ENCODE measurements at regions not wholly inside any gene's neighbourhood (a gene's known extent, or its start where the extent isn't known, plus 50 kb on each side); places are given as distances from the start of the nearest gene placed in this dataset.

- DNase-seq = no peak
- TF ChIP-seq CTCF (IDR thresholded peaks at IDR 0.05) = no peak
- Histone ChIP-seq H3K27ac (no peak overlapping the region), H3K36me3 (no peaks in the 10 kb centered on the region), H3K4me3 (no peak overlapping the region), H3K9me3 (no peaks in the 10 kb centered on the region), H3K27me3 (no peaks in the 10 kb centered on the region), H3K4me1 (no peaks in the 10 kb centered on the region)
- ATAC-seq = no peak
- WGBS, 2 donors = 72 to 76% methylated on average over 1 of the region's 1 CpG
- intact Hi-C loops (cut with DNase I) = no loop called here
- FAIRE-seq = no peak
These were observed 555.0 kb upstream of the PLXNA2 start for GRCh38 chr1:208799186-208799585.

GRCh38 chr1:208803011-208803811 lies 559.0 kb upstream of the PLXNA2 start:
- no peak for FAIRE-seq
- WGBS, 2 donors = 53 to 54% methylated on average over 9 of the region's 9 CpGs
- H3K9me3 ChIP-seq = no peaks in the 10 kb centered on the region

GRCh38 chr1:208807446-208808127 lies 563.4 kb upstream of the PLXNA2 start:
- Histone ChIP-seq H3K36me3 (no peaks in the 10 kb centered on the region), H3K4me1 (no peaks in the 10 kb centered on the region), H3K27me3 (no peaks in the 10 kb centered on the region), H3K9me3 (no peaks in the 10 kb centered on the region), H3K4me3 (no peak overlapping the region), H3K27ac (no peak overlapping the region)
- FAIRE-seq = no peak
- no peak for DNase-seq
- TF ChIP-seq CTCF (IDR thresholded peaks at IDR 0.05) = no peak
- no peak for ATAC-seq
- 57 to 70% methylated on average over 4 of the region's 4 CpGs for WGBS, 2 donors
- intact Hi-C loops (cut with DNase I) = no loop called here

More at GRCh38 chr1:208803011-208803811, 559.0 kb upstream of the PLXNA2 start:
- DNase-seq (no peak), ATAC-seq (no peak)
- Histone ChIP-seq H3K27me3 (no peaks in the 10 kb centered on the region), H3K36me3 (no peaks in the 10 kb centered on the region), H3K4me1 (no peaks in the 10 kb centered on the region), H3K4me3 (no peak overlapping the region), H3K27ac (no peak overlapping the region)
- no peak for TF ChIP-seq CTCF (IDR thresholded peaks at IDR 0.05)
- intact Hi-C loops (cut with DNase I) = no loop called here

- Histone ChIP-seq H3K9me3 (no peaks in the 10 kb centered on the region), H3K36me3 (no peaks in the 10 kb centered on the region), H3K4me3 (no peak overlapping the region), H3K27ac (no peak overlapping the region), H3K27me3 (no peaks in the 10 kb centered on the region), H3K4me1 (no peaks in the 10 kb centered on the region)
- ATAC-seq (no peak), FAIRE-seq (no peak), DNase-seq (no peak)
- no peak for TF ChIP-seq CTCF (IDR thresholded peaks at IDR 0.05)
- intact Hi-C loops (cut with DNase I) = no loop called here
- 88 to 92% methylated on average over 1 of the region's 1 CpG for WGBS, 2 donors
These were observed 564.1 kb upstream of the PLXNA2 start for GRCh38 chr1:208808301-208808700.

- FAIRE-seq (no peak), ATAC-seq (no peak), DNase-seq (peak in 1 of 6 donors; percentile 19)
- H3K4me1 ChIP-seq = no peaks in the 10 kb centered on the region
- no peak for TF ChIP-seq CTCF (IDR thresholded peaks at IDR 0.05)
- no peaks in the 10 kb centered on the region for H3K27me3 ChIP-seq
- no peak overlapping the region for H3K4me3 ChIP-seq
- intact Hi-C loops (cut with DNase I) = no loop called here
- H3K36me3 ChIP-seq = no peaks in the 10 kb centered on the region
- WGBS, 2 donors = 34 to 42% methylated on average over 3 of the region's 3 CpGs
- no peak overlapping the region for H3K27ac ChIP-seq
- H3K9me3 ChIP-seq = no peaks in the 10 kb centered on the region
These were observed 565.7 kb upstream of the PLXNA2 start for GRCh38 chr1:208809876-208810275.
